ENCODE measurements at regions not wholly inside any gene's neighbourhood (a gene's known extent, or its start where the extent isn't known, plus 50 kb on each side); places are given as distances from the start of the nearest gene placed in this dataset.
A peak's percentile ranks its signal among the peaks of the same experiment; 100 is the strongest.
"Not testable (repeated sequence)": the region's sequence is repeated elsewhere in the genome, so short reads cannot be mapped to it uniquely, and the experiment has no call there.

GRCh38 chr13:73520566-73521289, 461.9 kb downstream of the KLF5 start:
- Histone ChIP-seq H3K27me3 (ENCODE audit: control insufficient read depth in 1 of 2, insufficient read depth in 2 of 2, low read length in 2 of 2) (no peaks in the 10 kb centered on the region), H3K36me3 (ENCODE audit: insufficient read depth, low read length) (no peaks in the 10 kb centered on the region), H3K27ac (ENCODE audit: low read depth in 1 of 2, low read length in 2 of 2) (peak overlapping the region; percentile 31 to 59), H3K4me1 (ENCODE audit: insufficient read depth, low read length) (peaks cover 9% of the 10 kb centered on the region), H3K9me3 (ENCODE audit: control insufficient read depth in 1 of 2, insufficient read depth in 1 of 2, low read length in 2 of 2) (no peaks in the 10 kb centered on the region), H3K4me3 (ENCODE audit: low read length) (peak overlapping the region; percentile 50)
- no peaks in the 10 kb centered on the region for H3K27me3 Mint-ChIP-seq
- peaks cover 23% of the 10 kb centered on the region for H3K4me1 Mint-ChIP-seq (ENCODE audit: low read depth)
- ChIA-PET CTCF (interaction anchor here (1.1 kb wide), 1 partner anchor 1792 kb away, joined by 3 read pairs; no protein-coding TSS in a partner anchor), POLR2A (interaction anchor here (0.6 to 1.5 kb wide), 9 partner anchors 22 to 1806 kb away, joined by 3 to 6 read pairs (median 3); partner anchors contain the start of gene KLF5)
- intact Hi-C loops (cut with DNase I, micrococcal nuclease), result loop anchor here in 1 of 2 experiments (10.0 kb wide), 1 partner anchor 184 kb away; no protein-coding TSS in a partner anchor
- DNase-seq, result peak in 8 of 14 experiments; percentile 1 to 43 (median 33)
- H3K36me3 Mint-ChIP-seq (ENCODE audit: low read depth), result no peaks in the 10 kb centered on the region
- H3K27ac Mint-ChIP-seq, result peak overlapping the region; percentile 90
- peak overlapping the region; percentile 84 for H3K4me3 Mint-ChIP-seq
- TF ChIP-seq CTCF (IDR thresholded peaks at IDR 0.05), result no peak
- H3K9me3 Mint-ChIP-seq, result no peaks in the 10 kb centered on the region
- peak; percentile 74 for ATAC-seq (ENCODE audit: poor library complexity)

GRCh38 chr13:73520135-73520534, 461.3 kb downstream of the KLF5 start:
- Mint-ChIP-seq H3K27ac (peak overlapping the region; percentile 90), H3K4me3 (peak overlapping the region; percentile 84), H3K4me1 (ENCODE audit: low read depth) (peaks cover 23% of the 10 kb centered on the region)
- H3K9me3 ChIP-seq (ENCODE audit: control insufficient read depth in 1 of 2, insufficient read depth in 1 of 2, low read length in 2 of 2); H3K9me3 Mint-ChIP-seq; H3K4me3 ChIP-seq (ENCODE audit: low read length); H3K27me3 Mint-ChIP-seq; H3K4me1 ChIP-seq (ENCODE audit: insufficient read depth, low read length); H3K27me3 ChIP-seq (ENCODE audit: control insufficient read depth in 1 of 2, insufficient read depth in 2 of 2, low read length in 2 of 2); ATAC-seq (ENCODE audit: poor library complexity); H3K36me3 ChIP-seq (ENCODE audit: insufficient read depth, low read length); H3K36me3 Mint-ChIP-seq (ENCODE audit: low read depth); DNase-seq; CTCF ChIA-PET: not testable (repeated sequence)
- intact Hi-C loops (cut with DNase I, micrococcal nuclease), result loop anchor here in 1 of 2 experiments (10.0 kb wide), 1 partner anchor 185 kb away; no protein-coding TSS in a partner anchor
- POLR2A ChIA-PET, result interaction anchor here (0.6 to 1.5 kb wide), 3 partner anchors 105 to 195 kb away, joined by 3 to 4 read pairs (median 4); no protein-coding TSS in a partner anchor
- peak overlapping the region; percentile 21 to 59 for H3K27ac ChIP-seq (ENCODE audit: low read depth in 1 of 2, low read length in 2 of 2)

GRCh38 chr13:73519396-73520116, 460.8 kb downstream of the KLF5 start:
- Mint-ChIP-seq H3K27ac (peak overlapping the region; percentile 90), H3K36me3 (ENCODE audit: low read depth) (no peaks in the 10 kb centered on the region), H3K27me3 (no peaks in the 10 kb centered on the region), H3K4me1 (ENCODE audit: low read depth) (peaks cover 23% of the 10 kb centered on the region), H3K9me3 (no peaks in the 10 kb centered on the region), H3K4me3 (peak overlapping the region; percentile 8)
- Histone ChIP-seq H3K9me3 (ENCODE audit: control insufficient read depth in 1 of 2, insufficient read depth in 1 of 2, low read length in 2 of 2) (no peaks in the 10 kb centered on the region), H3K36me3 (ENCODE audit: insufficient read depth, low read length) (no peaks in the 10 kb centered on the region), H3K4me3 (ENCODE audit: low read length) (no peak overlapping the region), H3K27ac (ENCODE audit: low read depth in 1 of 2, low read length in 2 of 2) (no peak overlapping the region), H3K27me3 (ENCODE audit: control insufficient read depth in 1 of 2, insufficient read depth in 2 of 2, low read length in 2 of 2) (no peaks in the 10 kb centered on the region), H3K4me1 (ENCODE audit: insufficient read depth, low read length) (peaks cover 9% of the 10 kb centered on the region)
- no peak for TF ChIP-seq CTCF (IDR thresholded peaks at IDR 0.05)
- ChIA-PET CTCF (no interaction called here), POLR2A (interaction anchor here (0.6 to 1.5 kb wide), 2 partner anchors 106 to 108 kb away, joined by 3 to 4 read pairs; no protein-coding TSS in a partner anchor)
- intact Hi-C loops (cut with DNase I, micrococcal nuclease), result loop anchor here (10.0 kb wide), 2 partner anchors 185 to 465 kb away; partner anchors contain the start of gene KLF5 (in 1 of the 2)
- ATAC-seq (ENCODE audit: poor library complexity), result no peak
- no peak for DNase-seq
